HG03342 (cell line): ENCODE measurements at regions not wholly inside any gene's neighbourhood (a gene's known extent, or its start where the extent isn't known, plus 50 kb on each side); places are given as distances from the start of the nearest gene placed in this dataset.

Experiments used
- ATAC-seq: cut with Tn5 transposase; IDR thresholded peaks from one replicate; pipeline ENCODE4 v1.9.1; 2021; ENCODE audit warnings: mild to moderate bottlenecking, moderate library complexity; ENCODE audit not compliant: unreplicated experiment

DNA sequence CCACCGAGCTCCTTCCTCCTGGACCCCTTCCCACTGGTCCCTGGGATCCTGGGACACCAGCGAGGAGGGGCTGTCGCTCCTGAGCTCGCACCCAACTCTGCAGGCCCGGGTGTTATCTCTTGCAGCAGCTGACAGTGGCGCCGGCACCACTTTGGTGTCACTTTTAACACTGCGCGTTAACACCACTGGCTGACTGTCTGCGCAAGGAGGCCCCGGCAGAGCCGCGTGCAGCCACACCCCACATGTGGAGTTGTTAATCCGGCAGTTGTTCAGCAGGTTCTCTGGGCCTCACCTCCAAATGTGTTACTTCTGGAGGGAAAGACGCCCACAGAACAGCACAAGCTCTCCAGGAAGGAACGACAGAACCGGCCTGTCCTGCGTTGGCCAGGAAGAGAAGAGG, 155.0 kb upstream of the GLI2 start:
- ATAC-seq: no peak

DNA sequence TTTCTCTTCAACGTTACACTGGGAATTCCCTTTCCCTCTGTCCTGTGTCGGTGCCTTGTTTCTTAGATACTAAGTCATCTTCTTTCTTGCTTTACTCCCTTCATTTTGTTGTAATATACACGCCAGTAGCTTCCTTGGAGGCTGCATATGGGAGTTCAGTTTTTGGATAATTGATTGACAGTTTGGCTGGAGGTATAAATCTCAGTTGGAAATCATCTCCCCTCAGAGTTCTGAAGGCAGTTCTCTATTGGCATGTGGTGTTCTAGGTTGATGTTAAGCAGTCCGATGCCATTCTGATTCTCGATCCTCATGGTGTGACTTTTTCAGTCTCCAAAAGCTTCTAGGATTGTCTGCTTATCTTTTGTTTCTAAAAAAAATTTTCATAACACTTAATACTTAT, 152.5 kb upstream of the GLI2 start:
- ATAC-seq: no peak

DNA sequence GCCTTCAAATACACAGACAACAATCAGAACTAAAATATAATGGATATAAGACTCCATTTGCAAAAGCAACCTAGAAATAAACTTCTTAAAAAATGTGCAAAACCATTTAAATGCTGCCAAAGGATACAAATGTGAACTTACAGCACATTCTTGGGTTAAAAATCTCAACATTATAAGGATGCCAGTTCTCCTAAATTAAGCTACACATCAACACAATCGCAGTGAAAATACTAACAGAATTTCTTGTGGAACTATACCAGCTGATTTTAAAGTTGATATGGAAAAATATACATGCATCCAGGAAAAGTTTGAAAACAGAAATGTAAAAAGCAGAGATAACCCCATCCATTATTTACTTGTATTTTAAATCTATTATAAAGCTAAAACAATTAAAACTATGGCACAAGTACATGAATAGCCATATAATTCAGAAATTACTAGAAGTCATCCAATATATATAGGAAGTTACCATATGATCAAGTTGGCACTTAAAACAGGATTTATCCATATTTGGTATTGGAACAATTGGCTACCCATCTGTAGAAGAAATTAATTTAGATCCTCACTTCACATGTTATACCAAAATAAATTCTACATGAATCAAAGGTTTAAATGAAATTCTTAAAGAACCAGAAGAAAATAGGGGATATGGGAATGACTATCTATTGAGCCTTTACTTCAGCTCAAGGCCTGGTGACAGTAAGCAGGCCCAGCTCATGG, 151.7 kb upstream of the GLI2 start:
- no peak for ATAC-seq

DNA sequence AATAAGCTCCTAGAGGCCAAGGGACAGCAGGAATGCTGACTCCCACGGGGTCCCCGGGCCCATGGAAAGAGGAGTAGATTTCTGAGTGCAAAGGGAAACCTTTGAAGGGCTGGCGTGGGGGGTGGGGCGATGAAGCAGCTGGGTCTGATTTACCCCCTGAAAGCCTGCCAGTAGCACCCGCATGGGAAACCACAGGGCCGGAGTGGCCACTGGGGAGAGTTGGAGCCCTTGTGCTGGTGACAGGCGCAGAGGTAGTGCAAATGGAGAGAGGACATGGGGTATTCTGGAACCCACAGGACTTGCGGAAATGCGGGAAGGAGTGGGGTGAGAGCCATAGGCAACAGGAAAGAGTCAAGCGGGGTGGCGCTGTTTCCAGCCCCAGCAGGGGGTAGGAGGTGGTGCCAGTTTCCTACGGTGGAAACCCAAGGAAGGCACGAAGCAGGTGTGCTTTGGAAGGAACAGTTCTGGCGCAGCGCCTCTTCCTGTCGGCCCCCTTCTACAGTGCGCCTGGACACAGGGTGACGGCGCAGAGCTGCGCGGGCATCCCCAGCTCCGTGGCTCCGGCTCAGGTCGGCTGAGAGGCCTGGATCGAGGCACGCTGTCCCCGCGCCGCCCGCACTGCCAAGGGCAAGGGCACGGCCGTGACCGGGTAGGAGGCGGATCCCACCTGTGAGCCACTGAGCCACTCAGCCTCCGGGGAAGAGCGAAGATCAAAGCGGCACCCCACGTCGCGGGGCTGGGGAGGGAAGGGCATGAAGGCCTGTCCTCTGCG, 149.0 kb upstream of the GLI2 start:
- no peak for ATAC-seq

DNA sequence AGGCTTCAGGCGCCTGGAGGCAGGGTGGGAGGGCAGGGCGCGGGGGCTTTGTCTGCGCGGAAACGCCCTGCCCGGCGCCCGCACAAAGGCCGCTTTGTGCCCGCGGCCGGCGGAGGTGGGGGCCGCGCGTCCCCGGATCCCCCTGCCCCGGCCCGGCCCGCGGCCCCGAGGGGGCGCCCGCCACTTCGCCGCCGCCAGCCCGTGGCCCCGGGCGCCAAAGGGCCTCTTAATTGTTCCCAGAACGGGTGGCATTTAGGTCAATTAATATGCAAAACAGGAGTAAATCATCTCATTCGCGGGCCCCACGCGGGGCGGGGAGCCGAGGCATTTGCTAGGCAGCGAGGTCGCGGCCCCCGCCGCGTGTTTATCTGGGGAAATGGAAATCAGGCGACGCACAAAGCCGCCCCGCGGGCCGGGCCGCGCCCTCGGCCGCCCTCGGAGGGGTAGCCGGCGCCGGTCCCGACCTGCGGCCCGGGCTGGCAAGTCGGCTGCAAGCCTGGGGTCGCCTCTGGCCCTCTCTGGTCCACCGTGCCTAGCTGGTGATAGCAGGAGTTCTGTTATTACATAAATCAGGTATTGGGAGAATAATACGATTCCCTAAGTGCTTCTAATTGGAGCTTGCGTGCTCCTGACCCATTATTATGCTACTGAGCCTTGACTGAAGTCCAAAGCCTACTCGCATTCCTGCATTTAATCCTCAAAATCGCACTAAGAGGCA, 148.2 kb upstream of the GLI2 start:
- no peak for ATAC-seq

DNA sequence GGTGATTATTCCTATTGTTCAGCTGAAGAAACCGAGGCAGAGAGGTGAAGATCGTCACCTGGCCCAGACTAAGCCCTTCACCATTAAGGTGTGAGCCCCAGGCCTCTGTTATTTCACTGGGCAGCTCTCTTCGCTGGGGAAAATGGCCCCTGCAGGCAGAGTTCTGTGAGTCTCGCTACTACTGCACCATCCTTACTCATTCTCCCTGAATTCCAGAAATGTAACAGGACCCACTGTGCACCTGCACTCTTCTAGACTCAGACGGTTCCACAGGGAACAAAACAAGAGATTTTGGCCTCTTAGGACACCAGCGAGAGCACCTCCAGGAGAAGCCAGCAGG, 147.7 kb upstream of the GLI2 start:
- no peak for ATAC-seq

DNA sequence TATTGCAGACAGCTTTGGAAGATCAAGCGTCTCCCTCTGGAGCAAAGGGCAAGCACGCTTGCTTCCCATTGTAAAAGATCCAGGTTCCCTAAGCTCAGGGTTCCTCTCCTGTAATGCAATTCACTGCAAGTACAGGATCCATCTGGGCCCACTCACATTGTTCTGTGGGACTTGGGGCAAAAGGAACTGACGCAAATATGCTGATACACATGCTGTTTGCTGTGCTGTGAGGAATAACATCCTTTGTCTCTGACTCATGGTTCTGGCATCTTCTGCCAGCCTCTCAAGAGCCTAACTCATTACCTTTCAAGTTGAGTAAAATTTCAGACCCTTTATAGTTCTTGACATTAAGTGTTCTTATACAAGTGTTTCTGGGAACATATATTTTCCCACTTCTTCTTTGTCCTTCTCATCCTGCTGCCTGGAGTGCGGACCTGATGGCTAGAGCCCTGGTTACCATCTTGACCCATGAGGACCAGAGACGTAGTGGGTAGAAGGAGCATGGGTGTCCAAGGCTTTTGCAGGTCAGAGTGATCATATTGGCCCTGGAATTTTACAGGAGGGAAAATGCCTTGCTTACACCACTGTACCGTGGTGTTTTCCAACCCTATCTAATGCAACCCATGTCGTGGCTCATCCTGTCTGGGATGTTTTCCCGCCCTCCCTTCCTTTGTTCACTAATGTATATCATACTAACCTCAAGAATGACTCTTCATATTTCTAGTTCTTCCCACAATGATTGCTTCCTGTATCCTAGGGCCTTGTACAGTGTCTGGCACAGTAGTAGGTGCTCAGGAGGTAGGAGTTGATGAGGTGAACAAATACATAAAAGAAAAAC, 145.7 kb upstream of the GLI2 start:
- no peak for ATAC-seq

DNA sequence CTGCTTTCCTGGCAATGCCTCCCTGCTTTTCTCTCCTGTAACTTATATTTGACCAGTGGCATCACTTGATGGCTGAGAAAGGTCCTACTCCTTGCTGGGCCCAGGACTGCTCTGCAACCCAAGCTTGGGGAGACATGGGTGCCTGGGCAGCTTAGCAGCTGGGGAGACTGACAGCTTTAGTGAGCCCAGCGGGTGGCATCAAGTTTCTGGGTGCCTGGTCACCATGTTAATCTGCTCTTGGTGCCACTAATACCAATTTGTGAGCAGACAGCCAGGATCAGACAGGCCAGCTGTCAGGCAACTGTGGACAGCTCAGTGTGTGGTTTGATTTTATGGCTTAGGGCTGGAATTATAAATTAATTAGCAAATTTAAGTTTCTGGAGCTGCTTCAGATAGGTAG, 144.8 kb upstream of the GLI2 start:
- no peak for ATAC-seq

DNA sequence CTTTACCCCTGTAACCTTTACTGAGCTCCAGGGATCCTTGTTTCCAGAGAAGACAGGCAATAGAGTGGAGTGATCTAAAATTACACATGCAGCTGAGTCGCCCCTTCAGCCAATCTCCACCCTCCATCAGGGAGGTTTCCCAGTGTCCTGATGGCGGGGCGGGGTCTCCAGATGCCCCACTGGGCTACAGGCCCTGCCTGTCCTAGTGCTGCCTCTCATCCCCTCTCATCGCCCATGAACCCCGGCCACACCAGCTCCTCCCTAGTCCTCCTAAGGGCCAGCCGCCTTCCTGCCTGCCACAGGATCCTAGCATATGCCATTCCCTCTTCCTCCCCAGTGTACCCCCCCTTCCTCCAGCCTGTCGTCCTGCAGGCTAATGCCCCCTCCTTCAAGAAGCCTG, 144.1 kb upstream of the GLI2 start:
- no peak for ATAC-seq

DNA sequence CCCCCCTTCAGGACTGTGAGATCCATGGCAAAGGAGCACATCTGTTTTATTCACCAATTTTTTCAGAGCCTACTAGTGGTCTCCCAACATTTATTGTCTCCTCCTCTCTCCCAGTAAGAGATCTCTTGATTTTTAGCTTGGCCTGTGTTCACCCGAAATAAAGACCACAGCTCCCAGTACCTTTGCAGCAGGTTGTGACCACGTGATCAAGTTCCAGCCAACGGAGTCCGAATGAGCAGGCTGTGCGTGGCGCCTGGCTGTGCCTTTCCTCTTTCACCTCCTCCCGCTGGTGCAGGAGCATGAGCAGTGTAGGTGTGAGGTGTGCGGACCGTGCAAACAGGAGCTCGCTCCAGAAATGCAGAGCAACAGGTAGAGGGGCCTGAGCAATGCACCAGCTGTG, 143.6 kb upstream of the GLI2 start:
- no peak for ATAC-seq

DNA sequence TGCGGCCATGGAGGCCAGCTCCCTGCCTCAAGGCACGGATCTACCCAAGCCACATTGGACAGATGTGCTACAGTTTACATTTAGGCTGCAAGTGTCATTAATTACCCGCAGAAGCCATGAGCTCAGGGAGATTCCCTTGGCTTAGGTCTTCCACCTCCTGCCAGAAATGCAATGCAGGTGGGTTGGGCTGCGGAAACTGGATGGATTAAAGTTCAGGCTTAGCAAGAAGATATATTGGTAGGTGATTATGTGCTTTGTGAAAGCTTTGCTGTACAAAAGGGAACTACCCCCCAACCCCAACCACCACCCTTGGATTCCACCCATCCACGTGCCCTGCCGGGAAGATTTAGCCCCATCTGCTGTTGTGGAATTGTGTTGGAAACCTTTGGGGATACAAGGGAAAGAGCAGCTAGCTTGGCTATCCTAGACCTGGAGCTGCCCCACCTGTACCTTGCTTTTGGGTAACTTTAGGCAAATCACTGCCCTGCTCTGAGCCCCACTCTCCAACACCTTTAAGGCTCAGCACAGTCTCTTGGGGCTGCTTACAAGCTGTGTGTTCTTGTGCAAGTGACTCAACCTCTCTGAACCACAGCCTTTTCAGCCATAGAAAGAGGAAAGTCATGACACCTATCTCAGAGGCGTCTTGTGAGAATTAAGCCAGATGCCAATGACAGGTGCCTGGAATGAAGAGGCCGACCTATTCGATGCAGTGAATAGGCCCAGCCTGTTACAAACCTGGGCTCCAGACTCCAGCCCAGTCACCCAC, 141.6 kb upstream of the GLI2 start:
- no peak for ATAC-seq

DNA sequence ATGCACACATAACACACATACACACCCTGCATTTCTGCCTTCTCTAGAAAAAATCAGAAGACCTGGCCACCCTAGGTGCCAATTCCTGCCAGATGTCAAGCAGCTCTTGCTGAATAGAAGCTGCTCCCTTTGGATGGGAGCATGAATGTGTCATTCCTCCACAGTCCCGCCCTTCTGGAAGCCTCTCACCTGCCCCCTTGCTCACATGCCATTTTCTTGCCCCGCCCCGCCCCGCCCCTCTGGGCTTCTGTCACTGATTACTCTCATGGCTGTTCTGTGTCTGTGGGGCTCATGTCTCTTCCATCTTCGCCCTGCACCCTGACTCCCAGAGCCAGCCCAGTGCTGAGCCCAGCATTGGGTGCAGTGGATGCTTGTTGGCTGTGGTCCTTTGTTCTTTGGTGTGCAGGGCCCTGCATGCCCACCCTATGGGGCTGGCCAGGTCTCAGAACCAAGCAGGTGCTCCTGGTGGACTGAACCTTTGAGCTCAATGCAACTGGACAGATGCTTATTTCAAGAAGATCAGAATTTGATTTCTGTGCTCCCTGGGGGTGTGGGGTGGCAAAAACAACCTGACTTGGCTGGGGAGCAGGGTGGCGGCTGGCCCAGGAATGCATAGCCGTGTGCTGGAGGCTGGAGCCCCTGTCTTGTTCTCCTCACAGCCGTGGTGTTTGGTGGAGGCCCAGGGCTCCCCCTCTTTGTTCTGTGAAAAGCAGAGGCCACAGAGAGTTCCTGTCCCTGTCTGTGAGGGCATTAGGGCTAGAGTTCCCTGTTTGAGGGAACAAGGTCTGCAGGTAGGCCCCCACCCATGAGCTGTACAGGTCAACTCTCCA, 140.6 kb upstream of the GLI2 start:
- no peak for ATAC-seq

DNA sequence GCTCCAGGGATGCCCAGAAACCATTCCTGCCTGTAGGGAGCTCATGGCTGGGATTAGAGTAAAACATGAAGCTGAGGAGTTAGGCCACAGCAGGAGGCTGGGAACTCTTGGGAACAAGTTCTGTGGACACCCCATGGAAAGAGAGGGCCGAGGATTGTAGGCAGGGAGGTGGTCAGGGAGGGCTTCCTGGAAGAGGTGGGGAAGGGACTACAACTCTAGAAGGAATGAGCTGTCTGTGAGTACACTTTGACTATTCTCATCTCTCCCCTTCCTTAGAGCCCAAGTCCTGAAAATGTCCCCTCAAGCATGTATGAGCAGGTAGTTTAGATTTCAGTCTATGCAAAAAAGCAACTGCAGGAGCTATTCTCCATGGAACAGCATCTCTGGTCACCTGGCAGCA, 139.9 kb upstream of the GLI2 start:
- ATAC-seq: no peak

DNA sequence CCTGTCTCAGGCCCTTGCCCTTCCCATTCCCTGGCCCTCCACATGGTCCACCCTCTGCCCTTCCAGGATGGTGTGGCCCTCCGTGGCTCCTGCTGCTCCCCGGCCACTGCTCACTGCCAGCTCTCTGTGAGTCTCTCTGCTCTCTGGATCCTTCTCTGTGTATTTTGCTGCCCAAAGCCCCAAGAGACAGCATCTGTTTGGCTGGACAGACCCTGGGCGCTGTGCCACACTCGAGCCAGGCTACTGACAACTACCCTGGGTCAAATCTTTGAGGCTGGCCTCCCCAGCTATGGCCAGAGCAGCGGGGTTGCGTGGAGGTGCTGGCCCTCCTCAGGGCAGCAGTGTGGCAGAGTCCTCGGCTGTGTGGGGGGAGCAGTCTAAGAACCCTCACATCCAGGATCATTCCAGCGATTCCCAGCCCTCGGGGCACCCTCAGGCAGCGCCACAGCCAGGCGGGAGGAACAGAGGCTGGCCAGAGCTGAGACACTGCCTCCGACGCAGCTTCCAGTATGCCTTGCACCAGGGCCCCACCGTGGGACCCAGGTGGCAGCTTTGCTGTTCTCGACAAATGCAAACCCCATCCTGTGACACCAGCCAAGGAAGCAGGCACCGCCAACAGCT, 139.4 kb upstream of the GLI2 start:
- no peak for ATAC-seq

DNA sequence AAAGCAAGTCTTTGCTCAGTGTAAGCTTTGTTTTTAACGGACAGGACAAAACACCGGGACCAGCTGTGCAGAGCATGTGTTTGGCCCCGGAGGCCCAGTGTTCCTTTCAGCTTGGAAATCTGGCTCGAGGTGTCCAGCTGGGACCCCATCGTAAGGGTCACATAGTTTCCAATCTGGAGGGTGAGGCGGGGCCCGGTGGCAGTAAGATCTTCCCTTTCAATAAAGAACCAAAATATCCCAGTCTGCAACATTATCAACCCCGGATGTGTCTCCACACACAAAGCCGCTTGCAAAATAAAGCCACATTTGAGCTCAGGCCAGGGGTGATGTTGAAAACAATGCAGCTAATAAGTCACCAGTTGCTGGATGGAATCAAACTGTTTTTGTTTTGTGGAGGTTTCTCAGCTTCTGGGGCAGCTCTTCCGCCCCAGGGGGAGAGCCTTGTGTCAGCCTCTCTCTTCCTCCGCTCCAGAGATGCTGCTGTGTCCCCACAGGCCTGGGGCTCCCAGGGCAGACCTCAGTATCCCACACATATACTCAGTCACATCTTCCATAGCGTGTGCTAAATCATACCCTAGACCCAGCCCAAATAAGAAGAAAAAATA, 138.6 kb upstream of the GLI2 start:
- no peak for ATAC-seq

DNA sequence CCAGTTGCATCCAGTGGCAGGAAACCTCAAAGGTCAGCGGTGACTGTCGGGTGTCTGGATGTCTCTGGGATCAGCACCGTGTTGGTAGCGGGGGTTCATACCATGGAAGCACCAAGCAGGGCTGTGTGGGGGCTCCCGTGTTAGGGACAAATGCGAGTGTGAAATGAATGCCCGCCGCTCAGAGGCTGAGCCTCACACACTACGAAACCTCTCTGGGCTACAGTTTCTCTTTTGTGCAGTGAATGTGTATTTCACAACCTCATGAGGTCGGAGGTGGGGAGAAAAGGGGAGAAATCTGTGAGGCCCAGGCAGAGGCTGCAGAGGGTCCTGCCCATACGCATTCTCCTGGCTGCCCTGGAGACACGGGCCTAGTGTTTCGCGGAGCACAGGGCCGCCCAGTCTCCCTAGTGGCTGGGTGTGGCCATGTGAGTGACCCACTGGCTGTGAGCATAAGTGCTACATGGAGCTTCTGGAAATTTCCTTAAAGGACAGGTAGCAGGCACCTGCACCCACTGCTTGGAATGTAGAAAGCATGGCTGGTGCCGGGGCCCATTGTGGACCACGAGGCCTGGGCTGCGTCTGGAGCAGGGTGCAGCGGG, 138.0 kb upstream of the GLI2 start:
- no peak for ATAC-seq

DNA sequence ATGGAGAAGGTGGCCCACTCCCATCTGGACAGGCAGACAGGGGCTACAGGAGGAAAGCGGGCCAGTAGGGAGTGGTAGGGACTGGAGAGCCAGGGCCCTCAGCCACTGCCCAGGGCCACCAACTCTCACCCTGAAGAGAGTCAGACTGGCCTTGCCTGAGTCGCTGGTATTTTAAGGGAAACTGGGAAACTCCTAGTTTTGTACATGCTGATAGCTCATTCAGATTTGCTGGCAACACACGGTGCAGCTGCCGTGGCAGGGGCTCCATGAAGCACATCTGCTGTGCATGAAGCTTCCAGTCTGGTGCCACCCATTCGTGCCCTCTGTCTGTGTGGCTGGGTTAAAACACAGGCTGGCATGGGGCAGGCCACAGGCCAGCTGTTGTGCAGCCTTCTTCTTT, 137.3 kb upstream of the GLI2 start:
- ATAC-seq: no peak

DNA sequence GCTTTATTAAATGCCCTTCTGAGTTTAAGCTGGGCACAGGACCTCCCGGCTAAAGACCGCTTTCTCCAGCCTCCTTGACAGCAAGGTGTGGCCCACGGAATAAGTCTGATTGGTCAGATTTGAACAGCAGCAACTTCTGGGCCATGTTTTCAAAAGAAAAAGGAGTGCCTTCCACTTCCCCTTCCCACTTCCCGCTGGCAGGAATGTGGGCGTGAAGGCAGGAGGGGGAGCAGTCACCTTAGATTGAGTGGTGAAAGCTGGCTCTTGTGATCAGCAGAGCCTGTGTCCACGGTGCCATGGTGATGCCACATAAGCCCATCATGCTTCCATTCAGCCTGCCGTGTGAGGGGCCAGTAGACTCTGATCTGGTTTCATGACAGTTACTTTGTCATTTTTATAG, 136.6 kb upstream of the GLI2 start:
- ATAC-seq: no peak
